ENCODE measurements at regions not wholly inside any gene's neighbourhood (a gene's known extent, or its start where the extent isn't known, plus 50 kb on each side); places are given as distances from the start of the nearest gene placed in this dataset.

DNA sequence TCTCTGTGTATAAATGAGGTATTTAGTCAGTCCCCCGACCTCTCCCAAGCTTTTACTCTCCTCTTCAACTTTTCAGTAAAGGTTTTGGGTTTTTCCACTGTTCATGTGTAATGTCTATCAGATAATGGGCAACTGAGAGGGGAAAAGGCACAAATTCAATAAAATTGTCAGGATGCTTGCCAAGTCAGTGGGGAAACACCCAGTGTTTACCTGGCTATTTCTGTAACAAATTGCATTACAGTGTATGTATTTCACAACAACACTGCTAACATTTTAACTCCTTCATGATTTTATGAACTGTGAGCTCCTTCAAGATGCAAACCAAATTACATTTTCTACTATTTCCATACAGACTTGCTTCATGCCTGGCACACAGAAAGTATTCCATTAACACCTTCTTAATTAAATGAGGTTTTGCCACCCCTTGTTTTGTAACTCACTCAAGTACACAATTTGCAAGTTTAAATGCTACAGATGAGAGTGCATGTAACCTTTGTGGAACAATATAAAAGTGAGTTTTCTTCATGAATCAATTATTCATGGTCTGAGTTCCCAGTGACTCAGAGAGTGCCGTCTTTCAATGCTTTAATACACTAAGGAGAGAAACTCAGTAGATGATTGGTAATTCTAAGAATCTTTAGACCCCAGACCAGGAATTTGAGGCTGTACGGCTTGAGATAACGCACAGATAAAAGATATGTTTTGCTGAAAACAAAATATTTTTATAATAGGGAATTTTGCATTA is 149.8 kb upstream of the TLL1 start:
- Histone ChIP-seq H3K27ac (no peak overlapping the region), H3K4me1 (ENCODE audit: insufficient read depth) (no peaks in the 10 kb centered on the region), H3K9me3 (ENCODE audit: low read depth) (no peaks in the 10 kb centered on the region), H3K36me3 (ENCODE audit: low read depth) (no peaks in the 10 kb centered on the region), H3K4me3 (no peak overlapping the region), H4K20me1 (ENCODE audit: insufficient read depth) (no peaks in the 10 kb centered on the region), H3K4me2 (ENCODE audit: unreplicated experiment) (no peak overlapping the region), H3K27me3 (replicated peaks; ENCODE audit: insufficient read depth) (no peaks in the 10 kb centered on the region), H3K79me2 (ENCODE audit: insufficient read depth) (no peaks in the 10 kb centered on the region), H3K9ac (no peak overlapping the region), H3F3A (ENCODE audit: insufficient read depth) (no peaks in the 10 kb centered on the region), H3K9me2 (ENCODE audit: insufficient read depth) (no peaks in the 10 kb centered on the region), H2AFZ (no peak overlapping the region)
- DNase-seq = no peak
- 12 to 20% methylated on average over 4 of the region's 4 CpGs for WGBS, 2 experiments (ENCODE audit: low coverage in 1 of 2, low lambda C conversion rate in 2 of 2, missing lambda C conversion rate in 2 of 2)
- in situ Hi-C loops (cut with MboI) = no loop called here
- no peak for TF ChIP-seq EZH2phosphoT487 (IDR thresholded peaks at IDR 0.05; ENCODE audit: insufficient read depth, low read depth)
- TF ChIP-seq EZH2 (IDR thresholded peaks at IDR 0.05; ENCODE audit: insufficient read depth, poor library complexity, severe bottlenecking) = no peak

DNA sequence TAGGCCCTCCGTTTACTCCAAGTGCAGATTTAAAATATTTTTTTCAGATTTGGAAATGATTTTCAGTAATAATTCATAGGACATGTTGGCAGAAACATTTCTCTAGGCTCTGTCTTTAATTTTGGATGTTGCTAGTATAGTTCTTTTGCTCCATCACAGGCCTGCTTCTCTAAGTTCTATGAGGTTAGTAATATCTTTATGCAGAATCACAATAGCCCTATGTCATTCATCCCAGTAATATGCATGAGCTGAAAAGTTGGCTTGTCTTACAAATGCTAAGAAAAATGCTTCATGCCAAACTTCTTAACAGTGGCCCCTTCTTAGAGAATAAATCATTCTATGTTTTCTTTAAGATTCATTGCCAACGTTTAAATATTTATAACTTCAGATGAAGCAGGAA is 148.3 kb upstream of the TLL1 start:
- no peak for DNase-seq
- no peaks in the 10 kb centered on the region for H3K4me1 ChIP-seq (ENCODE audit: insufficient read depth)
- H3K27me3 ChIP-seq (replicated peaks; ENCODE audit: insufficient read depth) = no peaks in the 10 kb centered on the region
- no peak overlapping the region for H3K4me2 ChIP-seq (ENCODE audit: unreplicated experiment)
- TF ChIP-seq EZH2 (IDR thresholded peaks at IDR 0.05; ENCODE audit: insufficient read depth, poor library complexity, severe bottlenecking) (no peak), EZH2phosphoT487 (IDR thresholded peaks at IDR 0.05; ENCODE audit: insufficient read depth, low read depth) (no peak)
- H4K20me1 ChIP-seq (ENCODE audit: insufficient read depth) = no peaks in the 10 kb centered on the region
- H3F3A ChIP-seq (ENCODE audit: insufficient read depth) = no peaks in the 10 kb centered on the region
- no peaks in the 10 kb centered on the region for H3K36me3 ChIP-seq (ENCODE audit: low read depth)
- H3K4me3 ChIP-seq = no peak overlapping the region
- H3K9ac ChIP-seq = no peak overlapping the region
- in situ Hi-C loops (cut with MboI) = no loop called here
- no peak overlapping the region for H3K27ac ChIP-seq
- no peaks in the 10 kb centered on the region for H3K9me2 ChIP-seq (ENCODE audit: insufficient read depth)
- H2AFZ ChIP-seq = no peak overlapping the region
- no peaks in the 10 kb centered on the region for H3K9me3 ChIP-seq (ENCODE audit: low read depth)
- H3K79me2 ChIP-seq (ENCODE audit: insufficient read depth) = no peaks in the 10 kb centered on the region
- 5 to 7% methylated on average over 2 of the region's 2 CpGs for WGBS, 2 experiments (ENCODE audit: low coverage in 1 of 2, low lambda C conversion rate in 2 of 2, missing lambda C conversion rate in 2 of 2)

DNA sequence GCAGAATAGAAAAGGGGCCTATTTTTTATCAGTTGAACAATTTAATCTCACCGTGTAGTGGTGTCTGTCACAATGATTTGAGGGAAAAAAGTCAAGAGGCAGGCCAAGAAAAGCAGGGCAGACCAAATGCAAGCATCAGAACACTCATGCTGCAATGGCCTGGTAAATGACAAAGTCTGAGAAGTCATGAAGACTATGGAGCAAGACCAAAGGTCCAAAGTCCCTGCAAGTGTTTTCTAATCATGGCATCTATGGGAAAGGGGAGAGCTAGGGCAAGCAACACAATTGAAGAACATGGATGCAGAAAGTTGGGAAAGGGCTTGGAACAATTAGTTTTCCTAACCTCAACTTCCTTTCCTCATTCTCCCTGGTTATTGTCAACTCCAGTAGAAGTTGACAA is 147.7 kb upstream of the TLL1 start:
- WGBS, 2 experiments (ENCODE audit: low coverage in 1 of 2, low lambda C conversion rate in 2 of 2, missing lambda C conversion rate in 2 of 2) = 3 to 28% methylated on average over 1 of the region's 1 CpG
- DNase-seq = no peak

DNA sequence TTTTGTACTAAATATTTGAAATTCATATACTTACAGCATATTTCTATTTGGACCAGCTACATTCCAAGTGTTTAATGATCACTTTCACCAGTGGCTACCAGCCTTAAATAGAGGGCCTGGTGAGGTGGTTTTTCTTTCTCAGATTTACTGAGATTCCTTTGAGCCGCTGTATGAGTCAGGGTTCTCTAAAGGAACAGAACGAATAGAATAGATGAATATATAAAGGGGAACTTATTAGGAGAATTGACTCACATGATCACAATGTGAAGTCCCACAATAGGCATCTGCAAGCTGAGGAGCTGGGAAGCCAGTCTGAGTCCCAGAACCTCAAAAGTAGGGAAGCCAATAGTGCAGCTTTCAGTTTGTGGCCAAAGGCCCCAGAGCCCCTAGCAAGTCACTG is 146.2 kb upstream of the TLL1 start:
- H2AFZ ChIP-seq = no peak overlapping the region
- no peak overlapping the region for H3K27ac ChIP-seq
- no peaks in the 10 kb centered on the region for H3K9me3 ChIP-seq (ENCODE audit: low read depth)
- no peaks in the 10 kb centered on the region for H3K36me3 ChIP-seq (ENCODE audit: low read depth)
- H3F3A ChIP-seq (ENCODE audit: insufficient read depth) = no peaks in the 10 kb centered on the region
- in situ Hi-C loops (cut with MboI) = no loop called here
- WGBS, 2 experiments (ENCODE audit: low coverage in 1 of 2, low lambda C conversion rate in 2 of 2, missing lambda C conversion rate in 2 of 2) = 28 to 35% methylated on average over 2 of the region's 2 CpGs
- no peak overlapping the region for H3K4me3 ChIP-seq
- H4K20me1 ChIP-seq (ENCODE audit: insufficient read depth) = no peaks in the 10 kb centered on the region
- no peaks in the 10 kb centered on the region for H3K79me2 ChIP-seq (ENCODE audit: insufficient read depth)
- no peak overlapping the region for H3K4me2 ChIP-seq (ENCODE audit: unreplicated experiment)
- H3K9me2 ChIP-seq (ENCODE audit: insufficient read depth) = no peaks in the 10 kb centered on the region
- DNase-seq = no peak
- H3K9ac ChIP-seq = no peak overlapping the region
- no peak for TF ChIP-seq EZH2 (IDR thresholded peaks at IDR 0.05; ENCODE audit: insufficient read depth, poor library complexity, severe bottlenecking)
- TF ChIP-seq EZH2phosphoT487 (IDR thresholded peaks at IDR 0.05; ENCODE audit: insufficient read depth, low read depth) = no peak
- H3K27me3 ChIP-seq (replicated peaks; ENCODE audit: insufficient read depth) = no peaks in the 10 kb centered on the region
- H3K4me1 ChIP-seq (ENCODE audit: insufficient read depth) = no peaks in the 10 kb centered on the region

More for the DNA sequence above, 147.7 kb upstream of the TLL1 start:
- Histone ChIP-seq H3K27ac (no peak overlapping the region), H3K4me1 (ENCODE audit: insufficient read depth) (no peaks in the 10 kb centered on the region), H3K4me2 (ENCODE audit: unreplicated experiment) (no peak overlapping the region), H2AFZ (no peak overlapping the region), H3K9me2 (ENCODE audit: insufficient read depth) (no peaks in the 10 kb centered on the region), H3K36me3 (ENCODE audit: low read depth) (no peaks in the 10 kb centered on the region), H3F3A (ENCODE audit: insufficient read depth) (no peaks in the 10 kb centered on the region), H4K20me1 (ENCODE audit: insufficient read depth) (no peaks in the 10 kb centered on the region), H3K27me3 (replicated peaks; ENCODE audit: insufficient read depth) (no peaks in the 10 kb centered on the region), H3K4me3 (no peak overlapping the region), H3K9me3 (ENCODE audit: low read depth) (no peaks in the 10 kb centered on the region), H3K79me2 (ENCODE audit: insufficient read depth) (no peaks in the 10 kb centered on the region), H3K9ac (no peak overlapping the region)
- in situ Hi-C loops (cut with MboI) = no loop called here
- no peak for TF ChIP-seq EZH2phosphoT487 (IDR thresholded peaks at IDR 0.05; ENCODE audit: insufficient read depth, low read depth)
- no peak for TF ChIP-seq EZH2 (IDR thresholded peaks at IDR 0.05; ENCODE audit: insufficient read depth, poor library complexity, severe bottlenecking)
